Esophagus squamous epithelium (tissue), 5 donors: ENCODE measurements at regions not wholly inside any gene's neighbourhood (a gene's known extent, or its start where the extent isn't known, plus 50 kb on each side); places are given as distances from the start of the nearest gene placed in this dataset.
"Not testable (repeated sequence)": the region's sequence is repeated elsewhere in the genome, so short reads cannot be mapped to it uniquely, and the experiment has no call there.

Source experiments
- DNase-seq: peaks from one replicate; lab custom pipeline; 2025; lab: John Stamatoyannopoulos, UW
- H3K27ac ChIP-seq, 4 donors: fragments of 200-600 bp; sonication (generic); one replicate each; pipeline ENCODE4 v1.5.1; 2016 to 2019; ENCODE audit warnings: mild to moderate bottlenecking in 1 of 4
- H3K27me3 ChIP-seq, 4 donors: fragments of 200-600 bp; sonication (generic); 1 replicate in 3 of 4; 2 replicates in 1 of 4; pipeline versions ENCODE4 v1.5.1 to v1.6.0; 2017 to 2021; ENCODE audit warnings: antibody characterized with exemption in 1 of 4
- H3K36me3 ChIP-seq, 3 donors: fragments of 200-600 bp; sonication (generic); one replicate each; pipeline ENCODE4 v1.5.1; 2016 to 2019
- H3K4me1 ChIP-seq, 3 donors: fragments of 200-600 bp; sonication (generic); one replicate each; pipeline ENCODE4 v1.5.1; 2017 to 2019
- H3K4me3 ChIP-seq, 4 donors: fragments of 200-600 bp; sonication (generic); 1 replicate in 3 of 4; 2 replicates in 1 of 4; pipeline ENCODE4 v1.5.1; 2016 to 2019; ENCODE audit warnings: mild to moderate bottlenecking in 2 of 4, moderate library complexity in 1 of 4
- H3K9me3 ChIP-seq, 3 donors: fragments of 200-600 bp; sonication (generic); one replicate each; pipeline ENCODE4 v1.5.1; 2016 to 2019
- CTCF ChIP-seq, 6 experiments: fragments of 450-650 bp in 4 of 6; fragments of 200-600 bp in 2 of 6; sonication (generic) in 2 of 6; IDR thresholded peaks; one replicate each; pipeline ENCODE4 v1.5.1; 2016 to 2019; ENCODE audit warnings: antibody characterized with exemption in 6 of 6, mild to moderate bottlenecking in 4 of 6, moderate library complexity in 4 of 6
- POLR2A ChIP-seq, 4 donors: fragments of 450-650 bp; IDR thresholded peaks; one replicate each; pipeline ENCODE4 v1.6.1; 2017; ENCODE audit warnings: antibody characterized with exemption in 4 of 4, mild to moderate bottlenecking in 4 of 4, moderate library complexity in 3 of 4
- WGBS, 2 donors: methylation state at CpG; one replicate each; pipeline ENCODE4 v1.1.5; 2018; 5-methylcytosine and 5-hydroxymethylcytosine counted together
- intact Hi-C: fragments of 100-400 bp; cut with DNase I; formaldehyde crosslinking; loops from one replicate; pipeline ENCODE4 v1.15.0; 2022
- donor health status: DM: yes; HTN: yes; CAD: no.

- Histone ChIP-seq H3K9me3 (peaks cover 0 to 30% (median 3%) of the 10 kb centered on the region in 3 donors), H3K36me3 (no peaks in the 10 kb centered on the region), H3K27ac (no peak overlapping the region), H3K27me3 (no peaks in the 10 kb centered on the region), H3K4me1 (no peaks in the 10 kb centered on the region), H3K4me3 (no peak overlapping the region)
- DNase-seq, result no peak
- TF ChIP-seq CTCF (IDR thresholded peaks at IDR 0.05), result no peak
- TF ChIP-seq POLR2A (IDR thresholded peaks at IDR 0.05), result no peak
- intact Hi-C loops, result no loop called here
- 47 to 53% methylated on average over 1 of the region's 1 CpG for WGBS, 2 donors
Measured at GRCh38 chr11:87545858-87546257, 508.1 kb downstream of the TMEM135 start.

GRCh38 chr11:87539596-87539995, 501.9 kb downstream of the TMEM135 start:
- H3K27me3 ChIP-seq, result no peaks in the 10 kb centered on the region
- no peak overlapping the region for H3K27ac ChIP-seq
- no peak for DNase-seq
- H3K4me3 ChIP-seq, result no peak overlapping the region
- TF ChIP-seq POLR2A (IDR thresholded peaks at IDR 0.05), result no peak
- no peak for TF ChIP-seq CTCF (IDR thresholded peaks at IDR 0.05)
- no peaks in the 10 kb centered on the region for H3K4me1 ChIP-seq
- WGBS, 2 donors, result 38 to 66% methylated on average over 1 of the region's 1 CpG
- peaks cover 0 to 17% (median 0%) of the 10 kb centered on the region in 3 donors for H3K9me3 ChIP-seq
- intact Hi-C loops, result no loop called here
- no peaks in the 10 kb centered on the region for H3K36me3 ChIP-seq

- intact Hi-C loops, result no loop called here
- Histone ChIP-seq H3K4me3 (no peak overlapping the region), H3K4me1 (no peaks in the 10 kb centered on the region), H3K27me3 (no peaks in the 10 kb centered on the region), H3K36me3 (no peaks in the 10 kb centered on the region), H3K27ac (no peak overlapping the region), H3K9me3 (no peaks in the 10 kb centered on the region)
- 65 to 80% methylated on average over 4 of the region's 4 CpGs for WGBS, 2 donors
- DNase-seq, result no peak
- no peak for TF ChIP-seq POLR2A (IDR thresholded peaks at IDR 0.05)
- TF ChIP-seq CTCF (IDR thresholded peaks at IDR 0.05), result no peak
Measured at GRCh38 chr11:87536565-87536964, 498.8 kb downstream of the TMEM135 start.

- Histone ChIP-seq H3K27me3 (no peaks in the 10 kb centered on the region), H3K4me1 (no peaks in the 10 kb centered on the region), H3K4me3 (no peak overlapping the region), H3K27ac (no peak overlapping the region), H3K36me3 (no peaks in the 10 kb centered on the region), H3K9me3 (no peaks in the 10 kb centered on the region)
- DNase-seq, result no peak
- no peak for TF ChIP-seq POLR2A (IDR thresholded peaks at IDR 0.05)
- no peak for TF ChIP-seq CTCF (IDR thresholded peaks at IDR 0.05)
- intact Hi-C loops, result no loop called here
- 67 to 68% methylated on average over 2 of the region's 2 CpGs for WGBS, 2 donors
Measured at GRCh38 chr11:87536016-87536415, 498.3 kb downstream of the TMEM135 start.

- DNase-seq, result no peak
- Histone ChIP-seq H3K27ac (no peak overlapping the region), H3K36me3 (no peaks in the 10 kb centered on the region), H3K4me1 (no peaks in the 10 kb centered on the region), H3K27me3 (no peaks in the 10 kb centered on the region), H3K4me3 (no peak overlapping the region), H3K9me3 (no peaks in the 10 kb centered on the region)
- TF ChIP-seq CTCF (IDR thresholded peaks at IDR 0.05), result no peak
- TF ChIP-seq POLR2A (IDR thresholded peaks at IDR 0.05), result no peak
- 59 to 61% methylated on average over 4 of the region's 4 CpGs for WGBS, 2 donors
- intact Hi-C loops, result no loop called here
Measured at GRCh38 chr11:87535513-87535912, 497.8 kb downstream of the TMEM135 start.

- H3K36me3 ChIP-seq, intact Hi-C loops, H3K27me3 ChIP-seq, H3K27ac ChIP-seq, H3K4me3 ChIP-seq, H3K9me3 ChIP-seq, DNase-seq, H3K4me1 ChIP-seq: not testable (repeated sequence)
Measured at GRCh38 chr11:87531835-87532234, 494.1 kb downstream of the TMEM135 start.
